CD4-positive, alpha-beta T cell treated with Interleukin-10 for 1 hour (primary cell): ENCODE measurements at regions not wholly inside any gene's neighbourhood (a gene's known extent, or its start where the extent isn't known, plus 50 kb on each side); places are given as distances from the start of the nearest gene placed in this dataset.
"Not testable (repeated sequence)": the region's sequence is repeated elsewhere in the genome, so short reads cannot be mapped to it uniquely, and the experiment has no call there.

Source experiments
- DNase-seq: peaks from one replicate; pipeline ENCODE4 v3.0.0-alpha.2; 2020

GRCh38 chr4:112708772-112709171 lies 71.8 kb downstream of the LARP7 start:
- DNase-seq, result no peak

DNA sequence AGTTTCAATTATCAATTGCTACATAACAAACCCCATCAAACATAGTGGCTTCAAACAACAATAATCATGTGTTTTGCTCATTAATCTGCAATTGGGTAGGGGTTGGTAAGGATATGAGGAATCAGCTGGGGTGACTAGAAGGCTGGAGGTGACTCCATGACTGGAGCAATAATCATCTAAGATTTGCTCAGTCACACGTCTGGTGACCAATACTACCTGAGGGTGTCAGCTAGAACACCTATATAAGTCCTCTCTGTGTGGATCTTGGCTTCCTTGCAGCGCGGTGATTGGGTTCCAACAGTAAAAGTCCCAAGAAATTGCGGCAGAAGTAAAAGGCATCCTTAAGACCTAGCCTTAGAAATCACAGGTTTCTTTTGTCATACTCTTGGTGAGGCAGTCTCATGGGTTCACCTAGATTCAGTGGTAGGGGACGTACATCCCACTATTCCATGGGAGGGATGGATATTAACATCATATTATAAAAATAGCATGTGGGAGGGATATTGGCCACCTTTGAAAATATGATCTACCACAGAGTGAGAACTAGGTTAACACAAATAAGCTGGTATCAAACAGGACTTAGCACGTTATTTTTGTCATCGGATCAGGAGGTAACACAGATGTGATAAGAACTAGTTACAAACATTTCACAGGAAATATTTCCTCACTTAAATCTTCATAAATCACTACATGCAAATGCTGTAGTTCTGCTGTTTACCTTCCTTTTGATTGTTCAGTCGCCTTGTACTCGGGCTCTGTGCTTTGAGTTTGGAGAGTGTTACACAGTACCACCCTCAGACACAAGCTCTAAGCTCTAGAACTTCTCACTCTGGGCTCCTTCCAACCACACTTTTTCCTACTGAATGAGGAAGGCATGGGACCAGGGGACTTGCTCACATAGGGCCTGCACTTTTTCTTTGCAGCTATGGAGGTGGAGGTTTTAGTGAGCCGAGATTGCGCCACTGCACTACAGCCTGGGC lies 78.3 kb downstream of the LARP7 start:
- DNase-seq, result no peak

DNA sequence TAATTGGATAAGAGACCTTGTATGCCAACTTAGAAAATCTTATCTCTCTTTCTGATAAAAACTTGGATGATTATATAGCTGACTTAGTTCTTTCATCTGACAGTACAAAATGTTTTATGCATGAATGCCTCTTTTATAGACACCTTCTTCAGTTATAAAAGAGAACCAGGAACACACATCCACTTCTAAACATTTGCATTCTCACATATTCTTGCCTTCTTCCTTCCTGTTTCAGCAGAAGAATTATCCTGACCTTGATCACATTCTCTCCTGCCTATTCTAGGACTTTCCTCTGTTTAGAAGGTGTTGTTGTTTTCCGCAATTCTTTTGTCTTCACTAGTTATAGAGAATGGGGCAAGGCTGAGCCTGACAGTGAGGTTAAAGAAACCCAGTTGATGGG lies 80.9 kb downstream of the LARP7 start:
- no peak for DNase-seq

DNA sequence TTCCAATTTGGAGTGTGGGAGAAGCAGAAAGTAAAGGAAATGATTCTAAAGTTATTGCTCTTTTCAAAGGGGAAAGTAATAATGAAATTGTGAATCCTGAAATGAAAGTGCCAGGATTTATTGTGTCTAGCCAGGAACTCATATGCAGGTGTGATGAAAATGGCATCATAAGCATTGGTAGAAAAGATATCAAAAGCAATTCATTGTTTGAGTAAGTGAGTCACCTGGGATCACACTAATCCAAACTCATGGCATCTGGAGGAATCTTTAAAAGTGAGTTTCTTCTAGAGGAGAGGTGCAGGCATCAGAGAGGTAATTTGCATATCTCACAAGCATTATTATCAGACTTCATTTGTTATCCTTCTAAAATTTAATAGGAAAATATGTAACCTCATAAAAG lies 84.7 kb downstream of the LARP7 start:
- no peak for DNase-seq

DNA sequence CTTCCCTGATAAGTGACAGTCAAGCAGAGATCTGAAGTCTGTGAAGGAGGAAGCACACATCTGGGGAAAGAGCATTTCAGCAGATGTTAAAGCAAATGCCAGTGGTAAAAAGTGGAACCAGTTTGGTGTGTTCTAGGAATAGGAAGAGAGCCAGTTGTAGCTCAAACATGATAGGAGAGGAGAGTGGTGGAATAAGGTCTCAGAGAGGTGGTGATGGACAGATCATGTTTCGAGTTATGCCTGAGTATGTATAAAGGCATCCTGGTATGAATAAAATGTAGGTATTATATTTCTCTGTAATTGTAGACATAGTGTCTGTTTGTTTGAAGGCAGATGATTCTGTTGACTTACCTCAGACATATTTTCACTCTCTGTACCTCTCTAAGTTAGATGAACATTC lies 89.1 kb downstream of the LARP7 start:
- DNase-seq, result no peak

GRCh38 chr4:112727728-112728127 lies 90.8 kb downstream of the LARP7 start:
- not testable (repeated sequence) for DNase-seq

- DNase-seq, result no peak
Measured at GRCh38 chr4:112731715-112732114, 94.8 kb downstream of the LARP7 start.

DNA sequence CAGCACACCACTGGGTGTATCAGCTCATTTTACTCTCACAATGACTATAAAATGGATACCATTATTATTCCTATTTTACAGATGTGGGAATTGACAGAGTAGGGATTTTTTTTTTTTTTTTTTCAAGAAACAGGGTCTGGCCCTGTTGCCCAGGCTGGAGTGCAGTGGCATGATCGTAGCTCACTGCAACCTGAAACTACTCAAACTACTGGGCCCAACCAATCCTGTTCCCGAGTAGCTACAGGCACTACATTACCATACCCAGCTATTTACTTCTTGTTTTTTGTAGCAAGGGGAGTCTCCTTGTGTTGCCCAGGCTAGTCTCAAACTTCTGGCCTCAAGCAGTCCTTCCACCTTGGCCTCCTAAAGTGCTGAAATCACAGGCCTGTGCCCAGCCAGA lies 95.2 kb downstream of the LARP7 start:
- DNase-seq, result no peak

DNA sequence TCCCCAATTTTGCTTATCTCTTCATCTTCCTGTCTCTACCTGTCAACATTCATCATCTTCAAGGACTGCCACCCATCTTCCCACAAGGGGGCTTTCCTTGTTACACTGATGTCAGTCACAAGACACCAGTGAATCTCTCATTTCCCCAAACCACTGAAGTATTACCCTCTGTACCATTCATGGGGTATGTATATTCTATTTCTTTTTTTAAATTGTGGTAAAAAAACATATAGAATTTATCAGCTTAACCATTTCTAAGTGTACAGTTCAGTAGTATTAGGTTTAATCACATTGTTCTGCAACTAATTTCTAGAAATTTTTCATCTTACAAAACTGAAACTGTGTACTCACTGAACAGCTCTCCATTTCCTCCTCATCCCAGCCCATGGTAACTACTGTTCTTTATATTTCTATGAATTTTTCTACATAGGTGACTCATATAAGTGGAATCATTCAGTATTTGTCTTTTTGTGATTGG lies 98.6 kb downstream of the LARP7 start:
- no peak for DNase-seq

DNA sequence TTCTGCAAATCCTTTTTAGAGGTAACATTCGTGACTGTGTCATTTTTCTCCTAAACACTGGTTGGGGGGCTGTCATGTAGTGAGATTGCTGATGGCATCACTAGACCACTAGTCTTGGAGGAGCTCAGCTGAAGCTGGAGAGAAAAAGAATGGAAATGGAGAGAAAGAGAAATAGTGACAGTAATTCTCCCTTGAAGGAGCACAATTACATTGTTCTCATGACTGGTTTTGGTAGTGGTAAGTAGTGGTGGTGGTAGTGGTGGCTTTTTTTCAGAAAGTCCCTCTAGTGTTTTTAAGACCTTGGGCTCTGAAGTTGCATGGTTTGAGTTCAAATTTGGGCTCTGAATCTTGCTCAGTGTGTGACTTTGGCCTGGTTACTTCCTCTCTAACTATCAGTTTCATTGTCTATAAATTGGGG lies 99.8 kb downstream of the LARP7 start:
- no peak for DNase-seq

DNA sequence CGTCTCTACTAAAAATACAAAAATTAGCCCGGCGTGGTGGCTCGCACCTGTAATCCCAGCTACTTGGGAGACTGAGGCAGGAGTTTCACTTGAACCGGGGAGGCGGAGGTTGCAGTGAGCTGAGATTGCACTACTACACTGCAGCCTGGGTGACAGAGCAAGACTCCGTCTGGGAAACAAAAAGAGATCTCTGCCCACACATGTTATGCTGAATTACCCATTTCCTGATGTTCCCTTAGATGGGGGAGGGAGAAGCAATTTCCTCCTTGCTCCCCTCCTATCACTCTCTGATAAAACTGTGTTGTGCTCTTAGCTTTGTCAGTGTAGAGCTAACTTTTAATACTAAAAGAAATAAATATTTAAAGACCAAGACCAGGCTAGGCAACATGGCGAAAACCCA lies 102.5 kb downstream of the LARP7 start:
- DNase-seq, result no peak

DNA sequence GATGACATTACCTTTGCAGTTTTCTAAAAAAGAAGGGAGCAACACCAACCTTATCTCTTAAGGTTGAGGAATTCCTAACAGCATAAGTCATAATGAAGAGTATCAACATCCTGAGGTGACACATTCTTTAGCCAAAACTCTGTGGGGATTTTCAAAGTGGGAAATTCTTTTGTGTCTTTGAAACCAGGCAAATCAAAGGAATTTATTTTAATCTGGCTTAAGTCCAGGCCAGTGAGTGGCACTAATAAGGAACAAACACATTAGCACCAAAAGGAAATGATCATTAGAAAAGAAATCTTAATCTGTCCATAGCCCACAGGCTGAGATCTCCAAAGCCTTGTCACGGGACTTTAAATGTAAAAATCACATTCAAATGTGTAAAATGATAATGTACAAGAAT lies 110.1 kb downstream of the LARP7 start:
- DNase-seq, result no peak

DNA sequence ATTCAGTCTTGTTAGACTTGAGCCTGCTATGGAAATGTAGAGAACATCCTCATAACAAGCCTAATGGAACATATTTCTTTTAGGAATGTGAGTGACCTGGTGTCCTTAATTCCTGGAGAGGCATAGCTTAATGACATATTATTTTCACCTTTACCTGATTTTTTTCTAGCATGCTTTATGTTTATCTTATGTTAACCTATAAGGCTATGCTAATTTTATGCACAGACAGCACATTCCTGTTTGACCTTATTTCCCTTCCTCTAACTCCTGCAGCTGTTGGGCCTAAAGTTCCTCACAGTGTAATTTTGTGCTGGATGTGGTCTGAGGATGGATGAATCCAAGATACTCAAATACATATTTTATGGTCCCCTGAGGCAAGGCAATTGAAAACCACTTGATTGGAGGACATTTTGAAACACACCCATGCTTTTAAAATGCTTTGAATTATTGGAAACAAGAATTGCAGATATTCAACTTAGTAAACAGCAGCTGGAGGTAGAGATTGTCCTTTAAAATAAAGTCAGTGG lies 111.5 kb downstream of the LARP7 start:
- no peak for DNase-seq

GRCh38 chr4:112750749-112751148 lies 113.8 kb downstream of the LARP7 start:
- DNase-seq, result not testable (repeated sequence)

GRCh38 chr4:112751447-112751846 lies 114.5 kb downstream of the LARP7 start:
- DNase-seq, result no peak

GRCh38 chr4:112752061-112752460 lies 115.1 kb downstream of the LARP7 start:
- no peak for DNase-seq

- no peak for DNase-seq
Measured at GRCh38 chr4:112752510-112752909, 115.6 kb downstream of the LARP7 start.

DNA sequence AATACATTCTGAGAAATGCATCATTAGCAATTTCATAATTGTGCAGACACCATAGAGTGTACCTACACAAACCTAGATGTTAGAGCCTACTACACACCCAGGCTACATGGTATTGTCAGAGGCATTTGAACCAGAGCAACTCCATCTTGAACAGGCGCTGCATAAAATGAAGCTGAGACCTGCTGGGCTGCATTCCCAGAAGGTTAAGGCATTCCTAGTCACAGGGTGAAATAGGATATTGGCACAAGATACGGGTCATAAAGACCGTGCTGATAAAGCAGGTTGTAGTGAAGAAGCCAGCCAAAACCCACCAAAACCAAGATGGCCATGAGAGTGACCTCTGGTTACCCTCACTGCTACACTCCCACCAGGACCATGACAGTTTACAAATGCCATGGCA lies 116.4 kb downstream of the LARP7 start:
- no peak for DNase-seq

- no peak for DNase-seq
Measured at GRCh38 chr4:112759313-112759712, 122.4 kb downstream of the LARP7 start.

GRCh38 chr4:112765317-112765974 lies 128.5 kb downstream of the LARP7 start:
- DNase-seq, result peak; percentile 20

DNA sequence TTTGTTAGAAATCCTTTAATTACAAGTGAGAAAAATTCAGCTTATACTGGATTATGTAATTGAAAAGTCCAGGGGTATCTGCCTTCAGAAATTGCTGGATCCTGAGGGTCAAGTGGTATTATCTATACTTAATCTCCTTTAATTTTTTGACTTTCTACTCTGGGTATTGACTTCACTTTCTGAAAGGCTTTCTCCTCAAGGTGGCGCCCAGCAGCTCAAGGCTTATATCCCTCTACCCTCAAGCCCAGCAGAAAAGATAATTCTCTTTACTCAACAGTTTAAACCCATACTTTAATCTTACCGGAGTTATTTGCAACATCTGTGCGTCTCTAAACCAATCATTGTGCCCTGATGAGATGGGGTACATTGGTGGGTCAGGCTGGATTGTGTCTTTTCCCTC lies 129.5 kb downstream of the LARP7 start:
- DNase-seq, result no peak

DNA sequence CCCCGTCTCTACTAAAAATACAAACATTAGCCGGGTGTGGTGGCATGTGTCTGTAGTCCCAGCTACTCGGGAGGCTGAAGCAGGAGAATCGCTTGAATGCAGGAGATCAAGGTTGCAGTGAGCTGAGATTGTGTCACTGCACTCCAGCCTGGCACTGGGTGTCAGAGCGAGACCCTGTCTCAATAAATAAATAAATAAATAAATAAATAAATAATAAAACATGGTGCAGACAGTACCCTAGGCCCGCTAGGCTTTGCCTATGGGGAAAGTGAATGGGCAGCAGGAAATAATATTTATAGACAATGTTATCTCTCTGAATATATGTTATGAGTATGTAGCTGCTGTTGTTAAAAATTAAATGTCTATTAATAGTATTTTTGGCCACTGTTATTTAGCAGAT lies 130.4 kb downstream of the LARP7 start:
- DNase-seq, result no peak

DNA sequence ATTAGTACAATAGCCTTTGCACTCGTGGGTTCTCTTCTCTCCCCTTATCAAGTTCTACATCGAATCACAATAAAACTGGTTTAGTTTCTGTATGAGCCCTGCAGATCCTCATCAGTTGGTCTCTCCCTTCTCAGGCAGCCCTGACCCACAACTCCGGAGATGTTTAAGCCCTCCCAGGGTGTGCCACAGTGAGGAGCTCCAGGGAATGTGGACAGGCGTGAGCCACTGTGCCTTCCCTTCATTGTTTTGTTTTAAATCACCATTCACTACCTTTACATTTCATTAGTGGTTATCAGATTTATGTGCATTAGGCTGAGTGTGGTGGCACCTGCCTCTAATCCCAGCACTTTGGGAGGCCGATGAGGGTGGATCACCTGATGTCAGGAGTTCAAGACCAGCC lies 133.2 kb downstream of the LARP7 start:
- DNase-seq, result no peak

DNA sequence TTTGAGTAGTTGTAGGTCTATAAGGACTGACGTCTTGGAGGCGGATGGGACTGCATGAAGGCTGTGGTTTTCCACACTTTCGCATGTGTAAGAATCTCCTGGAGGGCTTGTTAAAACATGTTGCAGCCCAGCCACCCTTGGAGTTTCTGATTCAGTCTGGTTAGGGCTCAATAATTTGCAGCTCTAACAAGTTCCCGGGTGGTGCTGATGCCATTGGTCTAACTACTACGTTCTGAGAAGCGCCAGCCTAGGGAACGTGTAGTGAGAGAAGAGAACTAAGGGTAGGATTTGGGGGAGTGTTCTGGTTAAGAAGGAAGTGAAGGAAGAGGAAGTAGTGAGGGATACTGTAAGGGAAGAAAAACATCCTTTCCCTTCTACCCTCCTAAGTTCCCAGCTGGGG lies 138.9 kb downstream of the LARP7 start:
- no peak for DNase-seq
